SU-DHL-6 (cell line): ENCODE measurements at regions not wholly inside any gene's neighbourhood (a gene's known extent, or its start where the extent isn't known, plus 50 kb on each side); places are given as distances from the start of the nearest gene placed in this dataset.

Experiments
- H2AFZ ChIP-seq: fragments of 200-600 bp; sonication (generic); 2 replicates; pipeline ENCODE4 v1.6.1; 2014; ENCODE audit warnings: low read depth, mild to moderate bottlenecking, moderate library complexity, mixed read lengths, antibody characterized with exemption, low read length; ENCODE audit not compliant: severe bottlenecking
- H3F3A ChIP-seq: fragments of 200-600 bp; shearing (Covaris generic); 2 replicates; pipeline ENCODE4 v1.6.0; 2016; ENCODE audit warnings: antibody characterized with exemption, mild to moderate bottlenecking; ENCODE audit not compliant: insufficient read depth
- H3K27ac ChIP-seq: fragments of 200-600 bp; sonication (generic); 2 replicates; pipeline ENCODE4 v1.5.1; 2016; ENCODE audit warnings: low read depth, mild to moderate bottlenecking, low read length, moderate library complexity, mixed read lengths
- H3K27me3 ChIP-seq: fragments of 200-600 bp; sonication (generic), shearing (Covaris generic); 2 replicates; pipeline ENCODE4 v1.6.0; 2014; ENCODE audit warnings: mild to moderate bottlenecking, low read length
- H3K36me3 ChIP-seq: fragments of 200-600 bp; sonication (generic); 2 replicates; pipeline ENCODE4 v1.6.1; 2014; ENCODE audit warnings: mild to moderate bottlenecking, low read length, mixed read lengths
- H3K4me2 ChIP-seq: fragments of 300-600, 200-600 bp; shearing (Covaris generic), sonication (generic); 2 replicates; pipeline ENCODE4 v1.6.0; 2014; ENCODE audit warnings: low read length, low read depth, mild to moderate bottlenecking; ENCODE audit not compliant: poor library complexity, severe bottlenecking
- H3K4me3 ChIP-seq: fragments of 200-600 bp; sonication (generic); 2 replicates; pipeline ENCODE4 v1.5.1; 2014; ENCODE audit warnings: antibody characterized with exemption, low read length, mild to moderate bottlenecking, mixed read lengths; ENCODE audit not compliant: insufficient read depth, poor library complexity, severe bottlenecking
- H3K79me2 ChIP-seq: fragments of 200-600 bp; sonication (generic); 2 replicates; pipeline ENCODE4 v1.6.1; 2014; ENCODE audit warnings: mild to moderate bottlenecking, low read length, moderate library complexity; ENCODE audit not compliant: insufficient read depth
- H3K9ac ChIP-seq: fragments of 200-600 bp; sonication (generic); 2 replicates; pipeline ENCODE4 v1.7.0; 2014; ENCODE audit warnings: mild to moderate bottlenecking, low read length
- H3K9me2 ChIP-seq: fragments of 200-600 bp; sonication (generic); replicated peaks from 2 replicates; pipeline ENCODE4 v1.6.1; 2014; ENCODE audit warnings: low read length; ENCODE audit not compliant: insufficient read depth
- H3K9me3 ChIP-seq: fragments of 200-600 bp; sonication (generic); 2 replicates; pipeline ENCODE4 v1.6.1; 2014; ENCODE audit warnings: low read length, mixed read lengths; ENCODE audit not compliant: insufficient read depth
- H4K20me1 ChIP-seq: fragments of 200-600 bp; sonication (generic); 2 replicates; pipeline ENCODE4 v1.6.1; 2014; ENCODE audit warnings: low read depth, mild to moderate bottlenecking, antibody characterized with exemption, low read length, moderate library complexity, mixed read lengths
- CTCF ChIP-seq: fragments of 200-600 bp; sonication (generic); IDR thresholded peaks from one replicate; pipeline ENCODE4 v1.5.1; 2017; ENCODE audit warnings: antibody characterized with exemption, mild to moderate bottlenecking, low read length, moderate library complexity; ENCODE audit not compliant: insufficient read depth, poor library complexity, severe bottlenecking
- EZH2phosphoT487 ChIP-seq: fragments of 200-600 bp; sonication (generic), shearing (Covaris generic); conservative IDR thresholded peaks from 2 replicates; pipeline ENCODE4 v1.6.1; 2018; ENCODE audit warnings: mild to moderate bottlenecking, antibody characterized with exemption, low read length, moderate library complexity, mixed read lengths

GRCh38 chr1:216929870-216930582 lies 206.8 kb upstream of the ESRRG start:
- Histone ChIP-seq H3K27ac (no peak overlapping the region), H3K9me3 (no peaks in the 10 kb centered on the region), H3K27me3 (no peaks in the 10 kb centered on the region), H3K4me2 (no peak overlapping the region), H3K36me3 (no peaks in the 10 kb centered on the region), H3K79me2 (no peaks in the 10 kb centered on the region), H2AFZ (no peak overlapping the region), H3K9me2 (no peaks in the 10 kb centered on the region), H3K4me3 (no peak overlapping the region), H4K20me1 (no peaks in the 10 kb centered on the region), H3F3A (no peaks in the 10 kb centered on the region), H3K9ac (no peak overlapping the region)
- no peak for TF ChIP-seq CTCF
- no peak for TF ChIP-seq EZH2phosphoT487

GRCh38 chr1:216927633-216928032 lies 204.4 kb upstream of the ESRRG start:
- no peaks in the 10 kb centered on the region for H3K79me2 ChIP-seq
- TF ChIP-seq CTCF (no peak), EZH2phosphoT487 (no peak)

GRCh38 chr1:216926720-216927510 lies 203.7 kb upstream of the ESRRG start:
- no peak overlapping the region for H2AFZ ChIP-seq
- no peaks in the 10 kb centered on the region for H3F3A ChIP-seq
- H3K9me3 ChIP-seq, result no peaks in the 10 kb centered on the region
- no peak overlapping the region for H3K4me3 ChIP-seq
- H3K9ac ChIP-seq, result no peak overlapping the region
- H3K27ac ChIP-seq, result no peak overlapping the region
- H3K4me2 ChIP-seq, result no peak overlapping the region
- TF ChIP-seq CTCF (no peak), EZH2phosphoT487 (no peak)
- H3K9me2 ChIP-seq, result no peaks in the 10 kb centered on the region
- H4K20me1 ChIP-seq, result no peaks in the 10 kb centered on the region
- no peaks in the 10 kb centered on the region for H3K79me2 ChIP-seq
- H3K36me3 ChIP-seq, result no peaks in the 10 kb centered on the region
- no peaks in the 10 kb centered on the region for H3K27me3 ChIP-seq

More at GRCh38 chr1:216927633-216928032, 204.4 kb upstream of the ESRRG start:
- Histone ChIP-seq H3K4me3 (no peak overlapping the region), H3K4me2 (no peak overlapping the region), H3K27me3 (no peaks in the 10 kb centered on the region), H3F3A (no peaks in the 10 kb centered on the region), H3K9ac (no peak overlapping the region), H3K9me3 (no peaks in the 10 kb centered on the region), H2AFZ (no peak overlapping the region), H3K27ac (no peak overlapping the region), H3K9me2 (no peaks in the 10 kb centered on the region), H3K36me3 (no peaks in the 10 kb centered on the region), H4K20me1 (no peaks in the 10 kb centered on the region)
